ENCODE measurements at regions not wholly inside any gene's neighbourhood (a gene's known extent, or its start where the extent isn't known, plus 50 kb on each side); places are given as distances from the start of the nearest gene placed in this dataset.

GRCh38 chr9:135328485-135329417, 150.8 kb upstream of the PPP1R26 start:
- no peak for TF ChIP-seq CTCF (optimal IDR thresholded peaks at IDR 0.05 in 1 of 3, IDR thresholded peaks at IDR 0.05 in 1 of 3, conservative IDR thresholded peaks at IDR 0.05 in 1 of 3; ENCODE audit: extremely low read depth in 1 of 3, insufficient read depth in 2 of 3, low read length in 3 of 3)
- no peak for TF ChIP-seq EZH2 (IDR thresholded peaks at IDR 0.05; ENCODE audit: low read length)

Data from keratinocyte (primary cell).